ENCODE measurements at regions not wholly inside any gene's neighbourhood (a gene's known extent, or its start where the extent isn't known, plus 50 kb on each side); places are given as distances from the start of the nearest gene placed in this dataset.

GRCh38 chr20:55567826-55568225 lies 437.5 kb downstream of the CBLN4 start:
- Histone ChIP-seq H3K9me2 (ENCODE audit: insufficient read depth) (no peaks in the 10 kb centered on the region), H3K4me2 (no peak overlapping the region), H3K27ac (ENCODE audit: low read depth) (no peak overlapping the region), H4K20me1 (replicated peaks; ENCODE audit: insufficient read depth) (no peaks in the 10 kb centered on the region), H2AFZ (no peak overlapping the region), H3K79me2 (replicated peaks; ENCODE audit: insufficient read depth) (no peaks in the 10 kb centered on the region), H3K4me1 (ENCODE audit: insufficient read depth) (no peaks in the 10 kb centered on the region), H3K27me3 (ENCODE audit: insufficient read depth) (no peaks in the 10 kb centered on the region), H3K4me3 (no peak overlapping the region), H3K36me3 (ENCODE audit: insufficient read depth) (peaks cover 6% of the 10 kb centered on the region), H3F3A (replicated peaks; ENCODE audit: low read depth) (no peaks in the 10 kb centered on the region)
- Mint-ChIP-seq H3K4me3 (no peak overlapping the region), H3K9me3 (peaks cover 97% of the 10 kb centered on the region), H3K4me1 (no peaks in the 10 kb centered on the region), H3K27ac (no peak overlapping the region), H3K27me3 (ENCODE audit: insufficient read depth, low read depth, poor library complexity) (no peaks in the 10 kb centered on the region), H3K36me3 (ENCODE audit: low read depth) (peaks cover 46% of the 10 kb centered on the region)
- TF ChIP-seq POLR2AphosphoS5 (IDR thresholded peaks at IDR 0.05; ENCODE audit: low read depth): no peak
- no peak for TF ChIP-seq EZH2 (IDR thresholded peaks at IDR 0.05; ENCODE audit: low read depth, unreplicated experiment)
- no peak for TF ChIP-seq STAT1 (IDR thresholded peaks at IDR 0.05; ENCODE audit: unreplicated experiment)
- no peak for TF ChIP-seq NANOG (IDR thresholded peaks at IDR 0.05; ENCODE audit: borderline replicate concordance)
- TF ChIP-seq REST (IDR thresholded peaks at IDR 0.05; ENCODE audit: unreplicated experiment): no peak
- no peak for TF ChIP-seq JUNB (IDR thresholded peaks at IDR 0.05; ENCODE audit: unreplicated experiment)
- no peak for TF ChIP-seq ZNF114 (CRISPR knock-in tag; IDR thresholded peaks at IDR 0.05)
- TF ChIP-seq ETS1 (IDR thresholded peaks at IDR 0.05): no peak
- no peak for TF ChIP-seq EZH2phosphoT487 (IDR thresholded peaks at IDR 0.05; ENCODE audit: unreplicated experiment)
- TF ChIP-seq CREB1 (CRISPR knock-in tag; IDR thresholded peaks at IDR 0.05; ENCODE audit: low read depth): no peak
- TF ChIP-seq ZNF331 (CRISPR knock-in tag; IDR thresholded peaks at IDR 0.05; ENCODE audit: low read depth): no peak
- no peak for TF ChIP-seq CTCF (conservative IDR thresholded peaks at IDR 0.05; ENCODE audit: low read depth in 2 of 2)
- TF ChIP-seq ZNF462 (CRISPR knock-in tag; IDR thresholded peaks at IDR 0.05): no peak
- no peak for DNase-seq (ENCODE audit: low spot score)
- ATAC-seq: no peak

Measured in GM23338 (cell line).